Mesenteric fat pad (tissue), 1 donor: ENCODE measurements at regions not wholly inside any gene's neighbourhood (a gene's known extent, or its start where the extent isn't known, plus 50 kb on each side); places are given as distances from the start of the nearest gene placed in this dataset.

Experiments
- DNase-seq: peaks from one replicate; pipeline ENCODE4 v3.0.0-alpha.2; 2020; ENCODE audit warnings: low spot score
- donor health status: DM: yes; HTN: yes; CAD: no.

DNA sequence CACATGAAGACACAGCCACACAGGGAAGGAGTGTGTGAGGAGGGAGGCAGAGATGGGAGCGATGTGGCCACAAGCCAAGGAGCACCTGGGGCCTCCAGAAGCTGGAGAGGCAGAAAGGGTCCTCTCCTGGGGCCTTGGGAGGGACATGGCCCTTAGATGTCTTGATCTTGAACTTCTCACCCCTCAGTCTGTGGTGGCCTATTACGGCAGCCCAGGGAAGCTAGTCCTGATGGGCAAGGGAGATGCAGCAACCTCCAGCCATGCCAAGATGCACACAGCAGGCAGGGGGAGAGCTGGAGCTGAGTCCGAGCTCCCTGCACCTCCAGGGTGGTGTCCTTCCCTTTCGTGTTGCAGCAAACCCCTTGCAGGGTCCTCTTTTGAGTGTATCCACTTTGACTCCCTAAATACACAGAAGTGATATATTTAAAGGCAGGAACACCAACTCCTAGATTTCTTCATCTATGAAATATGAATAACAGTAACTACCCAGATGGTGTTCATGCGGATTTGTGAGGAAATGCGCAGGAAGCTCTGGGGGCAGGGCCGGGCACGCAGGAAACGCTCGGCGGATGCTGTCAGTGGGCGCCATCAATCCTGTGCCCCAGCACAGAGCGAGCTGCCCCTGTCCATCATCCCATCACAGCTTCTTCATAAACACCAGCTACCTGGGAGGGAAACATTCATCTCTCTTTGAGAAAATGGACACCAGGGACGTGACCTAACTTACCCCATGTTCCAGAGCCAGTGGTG, 230.4 kb upstream of the MYT1L start:
- no peak for DNase-seq

- DNase-seq: no peak
These were observed 229.4 kb upstream of the MYT1L start for GRCh38 chr2:2560374-2561015.

DNA sequence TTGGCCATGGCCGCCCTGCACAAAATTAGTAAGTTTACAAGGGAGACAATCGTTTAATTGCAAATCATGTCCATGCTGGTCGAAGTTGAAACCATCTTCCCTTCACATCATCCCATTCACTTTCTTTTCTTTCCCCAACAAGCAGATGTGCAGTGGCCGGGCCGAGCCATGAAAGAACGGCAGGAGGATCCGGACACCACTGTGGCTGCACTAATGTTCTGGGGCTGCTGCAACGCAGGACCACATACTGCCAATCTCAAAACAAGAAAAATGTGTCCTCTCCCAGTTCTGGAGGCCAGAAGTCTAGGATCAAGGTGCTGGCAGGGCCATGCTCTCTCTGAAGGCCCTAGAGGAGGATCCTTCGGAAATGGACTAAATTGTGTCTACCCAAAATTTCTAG, 227.4 kb upstream of the MYT1L start:
- peak; percentile 53 for DNase-seq

GRCh38 chr2:2557475-2557874, 226.4 kb upstream of the MYT1L start:
- DNase-seq: no peak

DNA sequence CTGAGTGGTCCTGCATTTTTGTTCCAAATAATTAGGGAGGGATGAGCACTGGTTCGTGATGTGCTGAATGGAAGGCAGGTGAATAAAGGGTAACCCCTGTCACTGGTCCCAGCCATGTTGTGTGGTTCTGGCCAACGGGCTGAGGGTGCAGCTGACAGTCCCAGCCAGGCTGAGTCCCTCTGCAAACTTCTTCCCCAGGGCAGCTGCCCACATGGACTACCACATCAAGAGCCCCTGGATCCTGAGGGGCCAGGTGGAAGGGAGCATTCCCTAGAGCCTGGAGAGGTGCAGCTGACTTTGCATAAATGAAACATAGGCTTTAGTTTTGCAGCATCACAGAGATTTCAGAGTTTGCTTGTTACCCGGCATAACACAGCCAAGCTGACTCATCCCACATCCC, 219.8 kb upstream of the MYT1L start:
- no peak for DNase-seq

GRCh38 chr2:2547911-2548310, 216.8 kb upstream of the MYT1L start:
- DNase-seq: no peak

DNA sequence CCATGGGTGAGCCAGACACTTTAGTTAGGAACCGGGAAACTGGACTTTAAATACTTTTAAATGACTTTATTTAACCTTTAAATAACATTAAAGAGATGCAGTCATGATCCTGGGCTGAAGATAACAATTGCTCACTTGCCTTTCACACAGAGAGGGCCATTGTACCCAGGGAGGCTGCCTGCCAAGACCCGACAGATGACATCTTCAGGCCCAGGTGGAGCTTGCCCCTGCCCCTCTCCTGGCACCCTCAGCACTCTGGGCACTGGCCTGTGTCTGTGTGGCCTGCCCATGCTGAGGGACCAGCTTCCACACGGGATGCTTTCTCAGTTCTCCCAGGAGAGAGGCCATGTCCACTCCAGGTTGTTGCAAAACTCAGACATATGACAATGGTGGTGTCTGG, 216.4 kb upstream of the MYT1L start:
- DNase-seq: no peak

- no peak for DNase-seq
These were observed 215.0 kb upstream of the MYT1L start for GRCh38 chr2:2546046-2546445.

DNA sequence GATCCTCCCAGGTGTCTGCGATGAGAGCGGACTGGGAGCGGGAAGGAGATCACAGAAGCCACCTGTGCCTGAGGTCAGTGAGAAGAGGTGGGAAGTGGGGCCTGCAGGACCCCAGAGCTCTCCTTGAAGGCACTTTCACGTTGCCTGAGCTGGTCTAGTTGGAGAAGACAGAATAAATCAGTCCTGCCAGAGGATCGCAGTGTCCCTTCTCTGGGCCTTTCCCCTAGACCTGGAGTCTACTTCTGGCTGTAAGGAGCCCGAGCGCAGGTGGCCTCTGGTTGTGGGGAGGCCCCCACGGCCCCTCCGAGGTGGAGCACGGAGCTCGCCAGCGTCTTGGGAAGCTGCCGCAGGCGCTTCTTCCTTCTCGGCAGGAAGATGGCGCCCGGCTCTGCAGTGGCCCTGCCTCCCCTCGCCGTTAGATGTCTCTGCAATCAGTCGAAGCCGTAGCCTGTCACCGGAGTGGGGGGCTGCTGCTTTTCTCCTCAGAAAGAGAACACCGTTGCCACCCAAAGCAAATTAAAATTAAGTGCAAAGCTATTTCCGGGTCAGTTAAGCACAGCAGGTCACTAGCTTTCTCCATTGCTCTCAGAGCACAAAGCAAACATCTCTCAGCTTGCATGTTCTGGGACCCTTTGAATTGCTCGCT, 212.0 kb upstream of the MYT1L start:
- no peak for DNase-seq

DNA sequence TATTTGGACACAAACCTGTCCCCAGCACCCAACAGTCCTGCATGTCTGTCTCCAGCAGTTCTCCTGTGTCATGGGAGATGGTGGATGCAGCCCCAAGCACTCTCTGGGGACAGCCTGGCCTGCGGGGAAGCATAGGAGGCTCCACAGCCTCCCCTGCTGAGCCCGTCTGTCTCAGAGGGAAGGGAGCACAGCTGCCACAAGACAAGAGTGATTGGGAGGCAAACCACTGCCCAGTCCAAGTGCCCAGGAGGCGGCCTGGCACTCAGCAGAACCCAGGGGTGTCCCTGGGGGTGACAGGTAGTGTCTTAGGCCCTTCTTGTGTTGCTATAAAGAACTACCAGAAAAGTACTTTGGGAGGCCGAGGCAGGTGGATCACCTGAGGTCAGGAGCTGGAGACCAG, 211.2 kb upstream of the MYT1L start:
- no peak for DNase-seq

DNA sequence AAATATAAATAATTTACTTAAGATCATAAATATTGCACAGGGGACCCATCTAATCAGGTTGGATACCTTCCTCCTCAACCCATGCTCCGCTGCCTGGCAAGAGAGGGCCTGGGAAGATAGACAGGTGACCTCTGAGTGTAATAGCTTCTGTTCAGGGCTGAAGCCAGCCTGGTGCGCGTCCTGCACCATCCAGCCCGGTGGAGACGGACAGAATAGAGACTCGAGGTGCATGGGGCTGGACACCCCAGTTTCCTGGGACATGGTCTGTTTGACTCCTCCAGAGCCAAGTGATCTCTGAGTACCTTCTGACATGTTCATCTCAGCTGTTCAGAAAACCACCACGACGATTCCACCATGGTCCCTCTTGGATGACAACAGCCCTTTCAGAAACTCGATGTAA, 209.3 kb upstream of the MYT1L start:
- no peak for DNase-seq

GRCh38 chr2:2536416-2537056, 205.5 kb upstream of the MYT1L start:
- DNase-seq: no peak

- DNase-seq: peak; percentile 41
These were observed 199.3 kb upstream of the MYT1L start for GRCh38 chr2:2530334-2530733.

DNA sequence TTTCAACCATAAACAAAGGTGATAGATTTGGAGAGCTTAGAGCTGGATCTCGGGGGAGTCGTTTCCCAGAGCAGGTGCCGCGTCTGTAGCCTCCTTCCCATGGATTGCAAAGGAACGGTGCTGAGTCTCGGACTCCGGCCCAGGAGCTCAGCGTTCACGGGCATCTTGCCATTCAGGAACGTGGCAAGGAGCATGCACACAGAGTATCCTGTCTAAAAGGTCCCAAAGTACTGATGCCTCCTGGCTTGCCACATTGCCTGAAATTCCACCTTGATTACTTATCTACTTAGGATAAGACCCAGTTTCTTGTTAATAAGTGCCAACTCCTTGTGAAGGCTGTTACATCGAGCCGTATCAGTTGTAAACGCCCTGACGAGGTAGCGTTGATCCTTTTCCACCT, 197.8 kb upstream of the MYT1L start:
- DNase-seq: peak; percentile 64

DNA sequence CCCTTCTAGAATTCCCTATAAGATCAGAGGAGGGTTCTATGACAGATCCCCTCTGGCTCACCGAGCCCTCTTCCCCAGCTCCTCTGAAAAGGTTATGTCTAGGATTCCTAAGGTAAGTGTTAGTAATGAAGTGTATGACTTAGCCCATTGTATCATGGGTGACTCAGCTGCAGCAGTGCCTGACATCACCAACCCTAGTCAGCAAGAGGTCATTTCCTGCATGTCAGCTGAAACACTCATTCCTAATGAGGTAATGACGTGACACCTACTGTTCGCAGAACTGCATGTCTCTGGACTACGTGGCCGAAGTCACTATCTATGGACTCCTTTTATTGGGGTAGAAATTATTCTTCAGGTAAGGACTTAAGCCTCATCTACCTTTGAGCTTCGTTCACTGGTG, 196.1 kb upstream of the MYT1L start:
- peak; percentile 24 for DNase-seq

- no peak for DNase-seq
These were observed 193.4 kb upstream of the MYT1L start for GRCh38 chr2:2524348-2524941.

- DNase-seq: no peak
These were observed 192.6 kb upstream of the MYT1L start for GRCh38 chr2:2523461-2524347.

- no peak for DNase-seq
These were observed 189.3 kb upstream of the MYT1L start for GRCh38 chr2:2520401-2520811.

DNA sequence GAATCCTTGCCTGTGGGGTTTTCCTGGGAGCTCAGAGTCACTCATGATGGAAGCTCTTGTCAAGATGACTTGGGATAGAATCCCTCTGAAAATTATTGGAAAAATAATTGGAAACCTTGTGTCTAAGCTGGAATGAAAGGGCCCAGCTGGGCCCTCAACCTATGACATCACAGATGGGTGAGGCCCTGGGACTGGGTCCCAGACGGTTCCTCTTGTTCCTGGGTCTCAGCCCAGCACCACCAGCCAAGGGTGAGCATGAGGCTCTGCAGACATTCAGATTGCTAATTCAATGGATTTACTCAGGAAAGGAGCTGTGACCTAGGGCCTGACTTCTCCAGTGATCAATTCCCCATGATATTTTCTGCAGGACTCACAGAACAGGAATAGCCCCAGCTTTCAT, 188.3 kb upstream of the MYT1L start:
- DNase-seq: no peak

DNA sequence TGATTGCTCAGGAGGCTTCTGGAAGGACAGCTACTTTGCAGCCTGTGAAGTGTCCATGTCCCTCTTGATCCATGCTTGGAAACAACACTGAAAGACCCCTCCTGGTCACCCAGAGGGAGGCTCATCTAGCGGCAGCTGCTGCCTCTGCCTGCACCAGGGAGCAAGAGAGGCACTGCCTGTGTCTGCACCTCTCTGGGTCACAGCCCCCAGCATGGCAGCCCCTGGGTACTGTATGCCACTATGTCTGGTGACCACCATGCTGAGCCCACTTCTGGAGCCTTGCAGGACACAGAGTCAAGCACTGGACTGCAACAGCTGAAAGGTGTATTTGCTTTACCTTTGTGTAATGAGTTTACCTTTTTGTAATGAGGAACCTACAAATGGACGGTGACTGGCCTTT, 186.3 kb upstream of the MYT1L start:
- DNase-seq: no peak

DNA sequence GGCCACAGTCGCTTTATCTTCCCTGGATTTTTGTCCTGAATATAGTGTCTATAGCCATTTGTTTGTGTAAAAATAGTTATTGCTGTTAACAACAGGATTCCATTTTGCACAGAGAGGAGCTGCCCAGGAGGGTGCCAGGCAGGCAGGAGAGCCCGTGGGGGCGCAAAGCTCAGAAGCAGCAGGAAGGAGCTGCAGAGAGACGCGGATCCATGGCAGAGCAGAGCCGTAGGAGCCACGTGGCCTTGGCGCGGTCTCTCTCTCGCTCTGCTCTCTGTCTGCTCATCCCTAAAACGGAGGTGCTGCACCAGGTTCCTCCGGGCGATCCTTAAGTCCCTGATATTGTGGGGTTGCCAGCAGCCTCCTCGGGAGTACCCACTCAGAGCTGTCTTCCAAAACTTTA, 185.3 kb upstream of the MYT1L start:
- DNase-seq: no peak
